NT2/D1 (cell line): ENCODE measurements at regions not wholly inside any gene's neighbourhood (a gene's known extent, or its start where the extent isn't known, plus 50 kb on each side); places are given as distances from the start of the nearest gene placed in this dataset.

Experiments
- SUZ12 ChIP-seq: IDR thresholded peaks from 2 replicates; pipeline ENCODE4 v1.6.1; 2011; ENCODE audit not compliant: insufficient read length, insufficient read depth; ENCODE audit errors: extremely low read depth
- YY1 ChIP-seq: IDR thresholded peaks from 2 replicates; pipeline ENCODE4 v1.6.1; 2011; ENCODE audit not compliant: insufficient read length, insufficient read depth
- ZNF274 ChIP-seq: IDR thresholded peaks from 2 replicates; pipeline ENCODE4 v1.6.1; 2011; ENCODE audit warnings: mild to moderate bottlenecking, low read depth, low read length

- no peak for TF ChIP-seq ZNF274
- TF ChIP-seq SUZ12 = no peak
- TF ChIP-seq YY1 = no peak
Observed at GRCh38 chr10:4278186-4278585, 493.2 kb upstream of the KLF6 start.
